ENCODE measurements at regions not wholly inside any gene's neighbourhood (a gene's known extent, or its start where the extent isn't known, plus 50 kb on each side); places are given as distances from the start of the nearest gene placed in this dataset.
"Not testable (repeated sequence)": the region's sequence is repeated elsewhere in the genome, so short reads cannot be mapped to it uniquely, and the experiment has no call there.

- no peak overlapping the region for H3K14ac ChIP-seq (ENCODE audit: insufficient read depth, low read length)
- no peak overlapping the region for H3K4me3 Mint-ChIP-seq
- no peak overlapping the region for H4K8ac ChIP-seq (replicated peaks; ENCODE audit: insufficient read length, low read depth, low read length)
- no peak overlapping the region for H4K91ac ChIP-seq (ENCODE audit: insufficient read length, low read depth, low read length)
- no CpG with 5 or more reads among the region's 8 CpGs for WGBS (ENCODE audit: extremely low coverage, insufficient read length, low lambda C conversion rate)
- no peaks in the 10 kb centered on the region for H3K9me3 ChIP-seq (ENCODE audit: control insufficient read depth, low read depth, low read length)
- H2BK15ac ChIP-seq (ENCODE audit: low read depth, low read length), result no peak overlapping the region
- H2BK5ac ChIP-seq (ENCODE audit: insufficient read length, low read length), result no peak overlapping the region
- H3T11ph ChIP-seq (ENCODE audit: low read length), result no peak overlapping the region
- H2BK12ac ChIP-seq (ENCODE audit: insufficient read length, low read depth, low read length), result no peak overlapping the region
- H4K5ac ChIP-seq (ENCODE audit: insufficient read length, low read depth, low read length), result no peak overlapping the region
- H3K4me1 ChIP-seq (ENCODE audit: insufficient read depth, low read length), result no peaks in the 10 kb centered on the region
- H3K27me3 Mint-ChIP-seq (ENCODE audit: low read depth), result peaks cover 2% of the 10 kb centered on the region; the same call in 1 of the 2 replicates
- H3K56ac ChIP-seq (ENCODE audit: insufficient read length, low read depth, low read length), result no peak overlapping the region
- peaks cover 8 to 14% of the 10 kb centered on the region in 2 experiments for H3K9me3 Mint-ChIP-seq
- H3K27ac Mint-ChIP-seq, result no peak overlapping the region
- no peak overlapping the region for H2AFZ ChIP-seq (ENCODE audit: low read length)
- no peaks in the 10 kb centered on the region for H4K20me1 ChIP-seq (ENCODE audit: control insufficient read depth, insufficient read depth, insufficient read length)
- no peak overlapping the region for H3K4me2 ChIP-seq (ENCODE audit: insufficient read depth, insufficient read length, low read length)
- H3K4ac ChIP-seq (ENCODE audit: low read depth, low read length), result no peak overlapping the region
- TF ChIP-seq CTCF (conservative IDR thresholded peaks at IDR 0.05), result no peak
- H2AK5ac ChIP-seq (ENCODE audit: insufficient read length, low read length), result no peak overlapping the region
- DNase-seq, result no peak
- no peaks in the 10 kb centered on the region for H3K23me2 ChIP-seq (ENCODE audit: insufficient read length, low read depth, low read length, poor library complexity, severe bottlenecking)
- no peak overlapping the region for H3K18ac ChIP-seq (ENCODE audit: insufficient read length, low read depth, low read length)
- no peak overlapping the region for H3K27ac ChIP-seq (ENCODE audit: insufficient read length, low read depth, low read length)
- H3K27me3 ChIP-seq (ENCODE audit: insufficient read depth, low read length), result no peaks in the 10 kb centered on the region
- H2BK20ac ChIP-seq (ENCODE audit: low read depth, low read length, poor library complexity, severe bottlenecking), result no peak overlapping the region
- H2BK120ac ChIP-seq (ENCODE audit: low read depth, low read length, poor library complexity, severe bottlenecking), result no peak overlapping the region
- H3K9ac ChIP-seq (ENCODE audit: extremely low read depth, insufficient read length, low read length), result no peak overlapping the region
- H3K4me1 Mint-ChIP-seq, result peaks cover 13 to 14% of the 10 kb centered on the region in 2 experiments
- no peaks in the 10 kb centered on the region for H3K79me1 ChIP-seq (ENCODE audit: insufficient read depth, low read depth, low read length, poor library complexity, severe bottlenecking)
- no peaks in the 10 kb centered on the region for H3K79me2 ChIP-seq (ENCODE audit: insufficient read depth, low read length)
- peaks cover 3 to 13% (median 5%) of the 10 kb centered on the region in 3 experiments for H3K36me3 Mint-ChIP-seq (ENCODE audit: insufficient read depth in 1 of 3, low read depth in 3 of 3)
- no peak overlapping the region for H3K23ac ChIP-seq (ENCODE audit: insufficient read length, low read depth, low read length)
Observed at GRCh38 chr9:33703430-33704102, 91.8 kb upstream of the PRSS3 start.

GRCh38 chr9:33705440-33705839, 89.9 kb upstream of the PRSS3 start:
- no CpG with 5 or more reads among the region's 2 CpGs for WGBS (ENCODE audit: extremely low coverage, insufficient read length, low lambda C conversion rate)
- not testable (repeated sequence) for H3K27ac Mint-ChIP-seq

More at GRCh38 chr9:33705440-33705839, 89.9 kb upstream of the PRSS3 start:
- not testable (repeated sequence) for H3K23me2 ChIP-seq (ENCODE audit: insufficient read length, low read depth, low read length, poor library complexity, severe bottlenecking); H3K27ac ChIP-seq (ENCODE audit: insufficient read length, low read depth, low read length); H2AFZ ChIP-seq (ENCODE audit: low read length); H2AK5ac ChIP-seq (ENCODE audit: insufficient read length, low read length); H3K18ac ChIP-seq (ENCODE audit: insufficient read length, low read depth, low read length); H3K79me2 ChIP-seq (ENCODE audit: insufficient read depth, low read length); H4K5ac ChIP-seq (ENCODE audit: insufficient read length, low read depth, low read length); H3K27me3 ChIP-seq (ENCODE audit: insufficient read depth, low read length); H3K56ac ChIP-seq (ENCODE audit: insufficient read length, low read depth, low read length); H4K20me1 ChIP-seq (ENCODE audit: control insufficient read depth, insufficient read depth, insufficient read length); H3K4me1 ChIP-seq (ENCODE audit: insufficient read depth, low read length); H2BK15ac ChIP-seq (ENCODE audit: low read depth, low read length); H3K79me1 ChIP-seq (ENCODE audit: insufficient read depth, low read depth, low read length, poor library complexity, severe bottlenecking); DNase-seq; H3K4me2 ChIP-seq (ENCODE audit: insufficient read depth, insufficient read length, low read length); H3K27me3 Mint-ChIP-seq (ENCODE audit: low read depth); H2BK20ac ChIP-seq (ENCODE audit: low read depth, low read length, poor library complexity, severe bottlenecking); H3T11ph ChIP-seq (ENCODE audit: low read length); H4K91ac ChIP-seq (ENCODE audit: insufficient read length, low read depth, low read length); H2BK120ac ChIP-seq (ENCODE audit: low read depth, low read length, poor library complexity, severe bottlenecking); H3K9me3 ChIP-seq (ENCODE audit: control insufficient read depth, low read depth, low read length); H2BK5ac ChIP-seq (ENCODE audit: insufficient read length, low read length); H3K9ac ChIP-seq (ENCODE audit: extremely low read depth, insufficient read length, low read length); H4K8ac ChIP-seq (replicated peaks; ENCODE audit: insufficient read length, low read depth, low read length); H3K14ac ChIP-seq (ENCODE audit: insufficient read depth, low read length); H3K23ac ChIP-seq (ENCODE audit: insufficient read length, low read depth, low read length); H3K4me3 Mint-ChIP-seq; H2BK12ac ChIP-seq (ENCODE audit: insufficient read length, low read depth, low read length); H3K4ac ChIP-seq (ENCODE audit: low read depth, low read length)
- Mint-ChIP-seq H3K4me1 (peaks cover 26 to 29% of the 10 kb centered on the region in 2 experiments), H3K9me3 (peaks cover 8 to 14% of the 10 kb centered on the region in 2 experiments), H3K36me3 (ENCODE audit: insufficient read depth in 1 of 3, low read depth in 3 of 3) (peaks cover 3 to 13% (median 5%) of the 10 kb centered on the region in 3 experiments)
